WERI-Rb-1 (cell line): ENCODE measurements at regions not wholly inside any gene's neighbourhood (a gene's known extent, or its start where the extent isn't known, plus 50 kb on each side); places are given as distances from the start of the nearest gene placed in this dataset.
"Not testable (repeated sequence)": the region's sequence is repeated elsewhere in the genome, so short reads cannot be mapped to it uniquely, and the experiment has no call there.

Source experiments
- DNase-seq: peaks from one replicate; pipeline ENCODE4 v3.0.0-alpha.2; 2020
- H3K27ac ChIP-seq: fragments of 250-450 bp; sonication (Bioruptor Pico); 2 replicates; pipeline ENCODE4 v1.5.1; 2020; ENCODE audit warnings: mild to moderate bottlenecking, moderate library complexity
- H3K27me3 ChIP-seq: fragments of 250-450 bp; sonication (Bioruptor Pico); 2 replicates; pipeline ENCODE4 v1.5.1; 2021; ENCODE audit warnings: mild to moderate bottlenecking, low read depth, moderate library complexity; ENCODE audit not compliant: insufficient read depth, severe bottlenecking
- H3K36me3 ChIP-seq: fragments of 250-450 bp; sonication (Bioruptor Pico); 2 replicates; pipeline ENCODE4 v1.5.1; 2020; ENCODE audit warnings: mild to moderate bottlenecking, moderate library complexity
- H3K4me3 ChIP-seq: 2 replicates; pipeline ENCODE4 v1.5.1; 2011; ENCODE audit warnings: low read depth, mild to moderate bottlenecking, control low read depth, low read length
- H3K9me3 ChIP-seq: fragments of 250-450 bp; sonication (Bioruptor Pico); 2 replicates; pipeline ENCODE4 v1.5.1; 2021; ENCODE audit warnings: mild to moderate bottlenecking, moderate library complexity; ENCODE audit not compliant: severe bottlenecking
- TF ChIP-seq, protein P1 (sequence below): IDR thresholded peaks from 2 replicates; pipeline ENCODE4 v1.5.1; 2011; ENCODE audit warnings: low read depth, mild to moderate bottlenecking, control low read depth, inconsistent platforms, low read length

DNA sequence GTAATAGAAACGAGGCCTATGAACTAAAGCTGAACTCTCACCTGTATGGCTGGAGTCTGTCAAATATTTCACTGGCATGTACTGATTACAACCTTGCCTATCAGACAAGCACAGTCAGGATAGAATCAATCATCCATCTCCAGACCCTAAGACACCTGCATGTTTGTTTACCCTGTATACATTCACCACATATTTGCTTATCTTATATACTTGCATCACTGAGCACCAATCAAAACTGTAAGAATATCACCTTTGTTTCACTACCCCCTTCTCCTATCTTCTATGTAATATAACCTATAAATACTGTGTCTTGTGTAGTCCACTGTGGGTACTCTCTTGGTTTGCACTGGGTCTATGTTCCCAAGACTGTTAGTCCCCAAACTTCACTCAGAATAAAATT lies 1085.7 kb downstream of the TAF11L14 start:
- Histone ChIP-seq H3K9me3 (no peaks in the 10 kb centered on the region), H3K4me3 (no peak overlapping the region), H3K27ac (no peak overlapping the region), H3K27me3 (no peaks in the 10 kb centered on the region), H3K36me3 (no peaks in the 10 kb centered on the region)
- TF ChIP-seq, protein P1, sequence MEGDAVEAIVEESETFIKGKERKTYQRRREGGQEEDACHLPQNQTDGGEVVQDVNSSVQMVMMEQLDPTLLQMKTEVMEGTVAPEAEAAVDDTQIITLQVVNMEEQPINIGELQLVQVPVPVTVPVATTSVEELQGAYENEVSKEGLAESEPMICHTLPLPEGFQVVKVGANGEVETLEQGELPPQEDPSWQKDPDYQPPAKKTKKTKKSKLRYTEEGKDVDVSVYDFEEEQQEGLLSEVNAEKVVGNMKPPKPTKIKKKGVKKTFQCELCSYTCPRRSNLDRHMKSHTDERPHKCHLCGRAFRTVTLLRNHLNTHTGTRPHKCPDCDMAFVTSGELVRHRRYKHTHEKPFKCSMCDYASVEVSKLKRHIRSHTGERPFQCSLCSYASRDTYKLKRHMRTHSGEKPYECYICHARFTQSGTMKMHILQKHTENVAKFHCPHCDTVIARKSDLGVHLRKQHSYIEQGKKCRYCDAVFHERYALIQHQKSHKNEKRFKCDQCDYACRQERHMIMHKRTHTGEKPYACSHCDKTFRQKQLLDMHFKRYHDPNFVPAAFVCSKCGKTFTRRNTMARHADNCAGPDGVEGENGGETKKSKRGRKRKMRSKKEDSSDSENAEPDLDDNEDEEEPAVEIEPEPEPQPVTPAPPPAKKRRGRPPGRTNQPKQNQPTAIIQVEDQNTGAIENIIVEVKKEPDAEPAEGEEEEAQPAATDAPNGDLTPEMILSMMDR: no peak
- DNase-seq: no peak

DNA sequence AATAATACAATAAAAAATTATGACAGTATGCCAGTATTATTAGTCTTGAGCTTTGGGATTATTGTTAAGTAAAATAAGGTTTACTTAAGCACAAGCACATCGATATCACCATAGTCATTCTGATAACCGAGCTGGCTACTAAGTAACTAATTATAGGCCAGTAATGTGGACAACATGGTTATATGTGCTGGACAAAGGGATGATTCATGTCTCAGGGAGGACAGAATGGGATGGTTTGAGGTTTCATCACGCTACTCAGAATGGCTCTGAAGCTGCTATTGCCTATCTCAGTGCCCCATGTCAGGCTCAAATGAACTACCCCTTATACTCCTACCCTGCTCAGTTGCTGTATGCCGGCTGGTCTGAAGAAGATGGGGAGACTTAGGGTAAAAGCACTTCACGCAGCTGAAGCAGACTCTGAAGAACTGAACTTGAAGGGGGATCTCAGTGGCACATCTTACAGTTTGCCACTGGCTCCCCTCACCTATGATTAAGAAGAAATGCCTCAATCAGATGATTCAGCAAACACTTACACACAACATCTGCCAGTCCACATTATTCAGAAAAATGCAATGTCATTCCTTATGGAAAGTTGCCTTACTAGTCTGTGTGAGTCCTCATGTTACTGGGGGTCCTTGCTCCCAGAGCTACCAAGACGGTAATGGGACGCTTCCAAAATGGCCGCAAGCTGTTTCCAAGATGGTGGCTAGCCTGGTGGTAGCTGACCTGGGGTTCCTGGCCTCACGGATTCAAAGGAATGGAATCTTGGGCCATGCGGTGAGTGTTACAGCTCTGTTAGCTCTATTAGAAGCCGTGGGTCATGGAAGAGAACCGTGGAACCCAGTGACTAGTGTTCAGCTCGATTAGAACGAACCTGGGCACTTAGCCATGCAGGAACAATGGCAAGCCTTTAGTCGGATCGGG lies 1098.6 kb downstream of the TAF11L14 start:
- no peak for DNase-seq
- no peaks in the 10 kb centered on the region for H3K36me3 ChIP-seq
- H3K27ac ChIP-seq: no peak overlapping the region
- no peak overlapping the region for H3K4me3 ChIP-seq
- H3K9me3 ChIP-seq: peaks cover 6% of the 10 kb centered on the region
- TF ChIP-seq, protein P1: no peak
- no peaks in the 10 kb centered on the region for H3K27me3 ChIP-seq

DNA sequence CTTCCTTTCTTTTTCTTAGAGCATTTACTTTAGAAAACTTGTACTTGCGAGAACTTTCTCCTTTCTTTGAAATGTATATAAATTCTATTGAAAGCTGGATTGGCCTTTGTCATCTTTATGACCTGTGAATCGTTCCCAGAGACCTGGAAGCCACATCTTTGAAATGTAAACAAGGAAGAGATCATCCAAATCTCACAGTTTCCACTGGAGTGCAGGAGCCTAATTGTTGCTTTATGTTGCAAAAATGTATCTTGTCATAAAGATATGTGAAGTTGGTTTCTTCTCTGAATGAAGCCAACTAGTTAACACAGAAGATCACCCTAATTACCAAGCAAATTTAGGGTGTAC lies 1101.8 kb downstream of the TAF11L14 start:
- H3K27ac ChIP-seq: no peak overlapping the region
- TF ChIP-seq, protein P1: no peak
- no peaks in the 10 kb centered on the region for H3K36me3 ChIP-seq
- no peak for DNase-seq
- H3K9me3 ChIP-seq: peaks cover 6% of the 10 kb centered on the region
- H3K27me3 ChIP-seq: no peaks in the 10 kb centered on the region
- no peak overlapping the region for H3K4me3 ChIP-seq

DNA sequence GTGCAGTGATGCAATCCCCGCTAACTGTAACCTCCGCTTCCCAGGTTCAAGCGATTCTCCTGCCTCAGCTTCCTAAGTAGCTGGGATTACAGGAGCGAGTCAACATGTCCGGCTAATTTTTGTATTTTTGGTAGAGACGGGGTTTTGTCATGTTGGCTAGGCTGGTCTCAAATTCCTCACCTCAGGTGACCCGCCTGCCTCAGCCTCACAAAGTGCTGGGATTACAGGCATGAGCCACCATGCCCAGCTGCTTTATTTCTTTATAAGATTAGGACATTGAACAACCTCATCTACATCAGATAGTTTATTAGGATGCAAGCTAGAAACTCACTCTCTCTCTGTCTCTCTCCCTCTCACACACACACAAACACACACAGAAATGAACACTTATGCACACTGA lies 1102.5 kb downstream of the TAF11L14 start:
- peak overlapping the region; percentile 15; the same call in 1 of the 2 replicates for H3K27ac ChIP-seq
- H3K4me3 ChIP-seq, H3K27me3 ChIP-seq, H3K36me3 ChIP-seq, H3K9me3 ChIP-seq: not testable (repeated sequence)
- peak; percentile 78 for DNase-seq

DNA sequence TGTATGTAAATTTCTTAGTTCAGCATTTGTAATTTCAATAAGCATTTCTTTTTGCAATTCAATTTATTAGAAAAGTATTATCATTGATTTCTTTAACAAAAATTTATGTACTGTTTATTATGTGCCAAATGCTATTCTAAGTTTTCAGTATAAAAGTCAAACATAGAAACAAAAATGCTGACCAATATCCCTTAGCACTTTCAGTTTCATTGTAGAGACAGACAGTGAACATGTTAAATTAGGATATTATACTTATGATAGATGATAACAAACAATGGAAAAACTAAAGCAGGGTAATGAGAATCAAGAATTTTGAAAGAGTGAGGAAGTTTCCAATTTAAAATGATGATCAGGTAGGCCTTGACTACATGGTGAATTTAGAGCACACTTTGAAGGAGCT lies 1106.0 kb downstream of the TAF11L14 start:
- H3K27me3 ChIP-seq: no peaks in the 10 kb centered on the region
- H3K9me3 ChIP-seq: no peaks in the 10 kb centered on the region
- no peak for DNase-seq
- TF ChIP-seq, protein P1: no peak
- no peaks in the 10 kb centered on the region for H3K36me3 ChIP-seq
- no peak overlapping the region for H3K27ac ChIP-seq
- H3K4me3 ChIP-seq: no peak overlapping the region

DNA sequence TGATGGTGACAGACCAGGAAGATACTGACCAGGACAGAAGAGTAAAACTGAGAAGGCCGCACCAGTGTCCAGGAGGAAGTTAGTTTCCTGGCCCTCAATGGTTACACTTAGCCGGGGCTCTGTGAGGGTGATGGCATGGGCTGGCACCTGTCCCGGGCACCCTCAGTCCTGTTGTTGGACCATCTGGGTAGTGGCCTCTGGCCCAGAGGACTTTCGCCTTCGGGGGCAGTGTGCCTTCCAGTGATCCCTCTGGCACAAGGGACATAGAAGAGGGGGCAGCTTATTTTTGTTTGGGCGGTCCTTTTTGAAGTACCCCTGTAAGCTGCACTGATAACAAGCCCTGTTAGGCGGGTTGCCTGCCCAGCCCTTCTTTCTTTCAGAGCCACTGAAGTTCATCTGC lies 1108.6 kb downstream of the TAF11L14 start:
- H3K36me3 ChIP-seq: no peaks in the 10 kb centered on the region
- DNase-seq: no peak
- TF ChIP-seq, protein P1: no peak
- H3K27ac ChIP-seq: no peak overlapping the region
- H3K9me3 ChIP-seq: peaks cover 22% of the 10 kb centered on the region
- no peak overlapping the region for H3K4me3 ChIP-seq
- no peaks in the 10 kb centered on the region for H3K27me3 ChIP-seq
